Ishikawa (cell line): ENCODE measurements at regions not wholly inside any gene's neighbourhood (a gene's known extent, or its start where the extent isn't known, plus 50 kb on each side); places are given as distances from the start of the nearest gene placed in this dataset.

Experiments
- EGR1 ChIP-seq: IDR thresholded peaks from 2 replicates; pipeline ENCODE4 v1.6.1; 2012
- RAD21 ChIP-seq: IDR thresholded peaks from 2 replicates; pipeline ENCODE4 v1.6.1; 2012; ENCODE audit warnings: low read depth
- TEAD4 ChIP-seq: IDR thresholded peaks from 2 replicates; pipeline ENCODE4 v1.6.1; 2012
- TF ChIP-seq, protein P1 (sequence below): IDR thresholded peaks from 2 replicates; pipeline ENCODE4 v1.6.1; 2012; ENCODE audit warnings: low read depth, mild to moderate bottlenecking

GRCh38 chr1:17886838-17887441 is 131.8 kb downstream of the ACTL8 start:
- TF ChIP-seq TEAD4, result no peak
- no peak for TF ChIP-seq RAD21
- TF ChIP-seq EGR1, result no peak
- TF ChIP-seq, protein P1, sequence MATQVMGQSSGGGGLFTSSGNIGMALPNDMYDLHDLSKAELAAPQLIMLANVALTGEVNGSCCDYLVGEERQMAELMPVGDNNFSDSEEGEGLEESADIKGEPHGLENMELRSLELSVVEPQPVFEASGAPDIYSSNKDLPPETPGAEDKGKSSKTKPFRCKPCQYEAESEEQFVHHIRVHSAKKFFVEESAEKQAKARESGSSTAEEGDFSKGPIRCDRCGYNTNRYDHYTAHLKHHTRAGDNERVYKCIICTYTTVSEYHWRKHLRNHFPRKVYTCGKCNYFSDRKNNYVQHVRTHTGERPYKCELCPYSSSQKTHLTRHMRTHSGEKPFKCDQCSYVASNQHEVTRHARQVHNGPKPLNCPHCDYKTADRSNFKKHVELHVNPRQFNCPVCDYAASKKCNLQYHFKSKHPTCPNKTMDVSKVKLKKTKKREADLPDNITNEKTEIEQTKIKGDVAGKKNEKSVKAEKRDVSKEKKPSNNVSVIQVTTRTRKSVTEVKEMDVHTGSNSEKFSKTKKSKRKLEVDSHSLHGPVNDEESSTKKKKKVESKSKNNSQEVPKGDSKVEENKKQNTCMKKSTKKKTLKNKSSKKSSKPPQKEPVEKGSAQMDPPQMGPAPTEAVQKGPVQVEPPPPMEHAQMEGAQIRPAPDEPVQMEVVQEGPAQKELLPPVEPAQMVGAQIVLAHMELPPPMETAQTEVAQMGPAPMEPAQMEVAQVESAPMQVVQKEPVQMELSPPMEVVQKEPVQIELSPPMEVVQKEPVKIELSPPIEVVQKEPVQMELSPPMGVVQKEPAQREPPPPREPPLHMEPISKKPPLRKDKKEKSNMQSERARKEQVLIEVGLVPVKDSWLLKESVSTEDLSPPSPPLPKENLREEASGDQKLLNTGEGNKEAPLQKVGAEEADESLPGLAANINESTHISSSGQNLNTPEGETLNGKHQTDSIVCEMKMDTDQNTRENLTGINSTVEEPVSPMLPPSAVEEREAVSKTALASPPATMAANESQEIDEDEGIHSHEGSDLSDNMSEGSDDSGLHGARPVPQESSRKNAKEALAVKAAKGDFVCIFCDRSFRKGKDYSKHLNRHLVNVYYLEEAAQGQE, result no peak
